ENCODE measurements at regions not wholly inside any gene's neighbourhood (a gene's known extent, or its start where the extent isn't known, plus 50 kb on each side); places are given as distances from the start of the nearest gene placed in this dataset.

DNA sequence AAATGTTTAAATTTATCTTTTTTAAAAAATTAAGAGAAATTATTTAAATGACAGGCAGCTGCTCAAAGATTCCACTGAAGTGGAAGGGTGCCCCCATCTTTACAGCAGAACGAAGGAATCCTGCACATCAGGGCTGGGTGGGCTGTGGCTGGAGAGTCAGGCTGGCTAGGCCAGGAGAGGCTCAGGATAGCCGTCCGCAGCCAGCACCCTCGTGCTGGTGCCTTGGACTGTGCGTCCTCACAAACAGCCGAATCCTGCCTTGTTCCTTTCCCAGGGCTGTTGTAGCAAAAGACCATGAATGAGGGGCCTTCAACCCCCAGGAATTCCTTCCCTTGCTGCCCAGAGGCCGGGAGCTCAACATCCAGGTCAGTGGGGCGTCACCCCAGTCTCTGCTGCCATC, 64.6 kb upstream of the FCN1 start:
- H3K4me3 ChIP-seq: no peak overlapping the region
- DNase-seq: peak in 1 of 4 donors; percentile 15
- TF ChIP-seq, protein P1, sequence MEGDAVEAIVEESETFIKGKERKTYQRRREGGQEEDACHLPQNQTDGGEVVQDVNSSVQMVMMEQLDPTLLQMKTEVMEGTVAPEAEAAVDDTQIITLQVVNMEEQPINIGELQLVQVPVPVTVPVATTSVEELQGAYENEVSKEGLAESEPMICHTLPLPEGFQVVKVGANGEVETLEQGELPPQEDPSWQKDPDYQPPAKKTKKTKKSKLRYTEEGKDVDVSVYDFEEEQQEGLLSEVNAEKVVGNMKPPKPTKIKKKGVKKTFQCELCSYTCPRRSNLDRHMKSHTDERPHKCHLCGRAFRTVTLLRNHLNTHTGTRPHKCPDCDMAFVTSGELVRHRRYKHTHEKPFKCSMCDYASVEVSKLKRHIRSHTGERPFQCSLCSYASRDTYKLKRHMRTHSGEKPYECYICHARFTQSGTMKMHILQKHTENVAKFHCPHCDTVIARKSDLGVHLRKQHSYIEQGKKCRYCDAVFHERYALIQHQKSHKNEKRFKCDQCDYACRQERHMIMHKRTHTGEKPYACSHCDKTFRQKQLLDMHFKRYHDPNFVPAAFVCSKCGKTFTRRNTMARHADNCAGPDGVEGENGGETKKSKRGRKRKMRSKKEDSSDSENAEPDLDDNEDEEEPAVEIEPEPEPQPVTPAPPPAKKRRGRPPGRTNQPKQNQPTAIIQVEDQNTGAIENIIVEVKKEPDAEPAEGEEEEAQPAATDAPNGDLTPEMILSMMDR (IDR thresholded peaks at IDR 0.05): no peak
- peaks cover 0 to 6% of the 10 kb centered on the region in 2 donors for H3K9me3 ChIP-seq
- H3K36me3 ChIP-seq: no peaks in the 10 kb centered on the region
- H3K4me1 ChIP-seq: peaks cover 0 to 7% of the 10 kb centered on the region in 2 donors
- no peak overlapping the region for H3K27ac ChIP-seq
- intact Hi-C loops (cut with DNase I): loop anchor here in 1 of 2 donors (10.0 kb wide), 1 partner anchor 198 kb away; no protein-coding TSS in a partner anchor
- H3K27me3 ChIP-seq: no peaks in the 10 kb centered on the region
- no peak for ATAC-seq

DNA sequence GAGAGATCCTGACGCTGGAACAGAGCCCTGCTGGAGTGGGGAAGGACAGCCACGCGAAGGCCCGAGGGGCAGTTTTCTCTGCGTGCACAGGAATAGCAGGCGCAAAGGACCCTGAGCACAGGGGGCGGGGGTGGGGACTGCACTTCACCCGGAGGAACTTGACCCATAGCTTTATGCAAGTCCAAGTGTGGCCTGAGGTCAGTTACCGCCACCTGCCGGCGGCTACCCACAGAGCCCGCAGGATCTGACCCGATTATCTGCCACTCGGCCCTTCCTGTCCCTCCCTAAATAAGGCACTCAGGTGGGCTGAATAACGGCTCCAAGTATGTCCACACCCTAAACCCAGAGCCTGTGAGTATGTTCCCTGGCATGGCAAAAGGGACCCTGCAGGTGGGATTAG, 65.4 kb upstream of the FCN1 start:
- ATAC-seq: peak; percentile 68
- Histone ChIP-seq H3K27me3 (no peaks in the 10 kb centered on the region), H3K4me1 (peaks cover 0 to 7% of the 10 kb centered on the region in 2 donors), H3K4me3 (no peak overlapping the region), H3K27ac (no peak overlapping the region), H3K9me3 (peaks cover 0 to 7% of the 10 kb centered on the region in 2 donors), H3K36me3 (no peaks in the 10 kb centered on the region)
- intact Hi-C loops (cut with DNase I): loop anchor here in 1 of 2 donors (10.0 kb wide), 1 partner anchor 198 kb away; no protein-coding TSS in a partner anchor
- peak in 2 of 4 donors; percentile 45 to 90 for DNase-seq
- TF ChIP-seq, protein P1 (IDR thresholded peaks at IDR 0.05): peak; percentile 27 to 71

DNA sequence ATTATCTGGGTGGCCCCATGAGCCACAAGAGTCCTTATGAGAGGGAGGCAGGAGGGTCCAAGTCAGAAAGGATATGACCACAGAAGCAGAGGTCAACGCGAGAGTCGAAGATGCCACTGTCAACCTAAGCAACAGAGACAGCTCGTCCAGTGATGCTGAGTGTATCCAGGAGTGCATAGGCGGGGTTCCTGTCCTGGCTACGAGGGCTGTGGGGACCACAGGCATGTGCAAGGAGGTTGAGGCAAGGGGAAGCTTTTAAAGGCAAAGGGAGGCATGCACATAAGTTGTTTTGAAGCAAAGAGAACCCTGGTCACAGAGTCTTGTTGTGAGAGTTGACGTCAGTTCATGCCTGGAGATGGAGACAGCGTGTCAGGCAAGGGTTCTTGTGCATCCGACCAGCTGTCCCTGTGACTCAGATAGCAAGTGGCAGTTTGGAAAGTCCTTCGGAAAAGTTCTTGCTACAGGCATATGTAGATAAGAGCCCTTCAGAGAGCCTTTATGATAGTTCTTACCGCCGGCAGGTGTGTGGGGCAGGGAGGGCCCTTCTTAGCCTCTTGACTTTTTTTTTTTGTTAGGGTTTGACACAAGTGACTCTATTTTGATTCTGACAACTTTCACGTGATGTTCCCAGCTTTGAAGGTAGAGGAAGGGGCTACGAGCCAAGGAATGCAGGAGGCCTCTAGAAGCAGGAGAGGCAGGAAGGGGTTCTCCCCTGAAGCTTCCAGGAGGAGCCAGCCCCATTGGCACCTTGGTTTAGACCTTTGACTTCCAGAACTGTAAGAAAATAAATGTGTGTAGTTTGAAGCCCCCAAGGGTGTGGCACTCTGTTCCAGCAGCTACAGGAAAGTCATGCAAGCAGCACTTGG, 66.0 kb upstream of the FCN1 start:
- DNase-seq: peak in 1 of 4 donors; percentile 46
- Histone ChIP-seq H3K27ac (no peak overlapping the region), H3K9me3 (peaks cover 0 to 7% of the 10 kb centered on the region in 2 donors), H3K27me3 (no peaks in the 10 kb centered on the region), H3K4me1 (peaks cover 0 to 7% of the 10 kb centered on the region in 2 donors), H3K36me3 (no peaks in the 10 kb centered on the region), H3K4me3 (no peak overlapping the region)
- TF ChIP-seq, protein P1 (IDR thresholded peaks at IDR 0.05): no peak
- peak; percentile 82 for ATAC-seq
- intact Hi-C loops (cut with DNase I): loop anchor here in 1 of 2 donors (10.0 kb wide), 1 partner anchor 199 kb away; no protein-coding TSS in a partner anchor

DNA sequence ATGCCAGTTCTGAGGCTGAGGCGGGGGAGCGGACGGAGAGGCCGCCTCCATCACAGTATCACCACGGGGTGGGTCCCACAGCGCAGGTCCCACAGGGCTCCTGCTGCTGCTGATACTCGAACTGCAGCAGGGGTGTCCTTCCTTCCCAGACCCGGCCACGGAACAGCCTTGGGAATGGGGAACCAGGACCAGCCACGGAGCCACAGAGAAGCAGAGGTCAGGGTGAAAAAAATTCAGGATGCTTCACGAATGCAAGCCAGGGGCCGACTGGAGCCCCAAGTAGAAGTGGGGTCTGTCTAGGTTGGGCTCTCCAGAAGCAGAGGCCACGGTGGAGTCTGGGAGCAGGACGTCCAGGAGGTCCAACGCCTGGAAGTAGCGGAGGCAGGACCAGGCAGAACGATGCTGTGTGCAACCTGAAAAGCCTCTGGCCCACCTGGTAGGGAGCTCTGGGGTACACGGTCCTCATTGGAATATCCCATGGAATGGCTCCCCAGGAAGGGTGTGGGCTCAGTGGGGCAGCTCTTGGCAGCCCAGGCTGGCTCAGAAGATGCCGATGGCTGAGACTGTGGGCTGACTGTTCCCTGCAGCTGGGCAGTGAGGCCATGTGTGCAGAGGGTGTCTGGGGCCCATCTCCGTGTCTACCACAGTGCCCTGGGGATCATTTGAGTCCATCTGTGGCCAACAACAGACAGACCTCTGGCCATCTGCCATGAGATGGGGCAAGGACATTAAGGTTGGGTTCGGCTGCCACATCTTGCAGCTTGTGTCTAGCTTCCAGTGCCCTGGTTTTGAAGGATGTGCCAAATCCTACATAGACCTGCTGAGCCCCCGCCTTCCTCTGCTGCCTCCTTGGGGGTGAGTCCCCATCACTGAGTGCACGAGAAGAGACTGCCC, 66.9 kb upstream of the FCN1 start:
- TF ChIP-seq, protein P1 (IDR thresholded peaks at IDR 0.05): no peak
- peaks cover 0 to 7% of the 10 kb centered on the region in 2 donors for H3K9me3 ChIP-seq
- DNase-seq (peak in 1 of 4 donors; percentile 25), ATAC-seq (no peak)
- no peak overlapping the region for H3K4me3 ChIP-seq
- H3K27ac ChIP-seq: no peak overlapping the region
- H3K27me3 ChIP-seq: no peaks in the 10 kb centered on the region
- H3K36me3 ChIP-seq: no peaks in the 10 kb centered on the region
- H3K4me1 ChIP-seq: peaks cover 0 to 7% of the 10 kb centered on the region in 2 donors
- intact Hi-C loops (cut with DNase I): loop anchor here in 1 of 2 donors (10.0 kb wide), 1 partner anchor 200 kb away; no protein-coding TSS in a partner anchor

Data from left lung (tissue), 4 donors.